ENCODE measurements at regions not wholly inside any gene's neighbourhood (a gene's known extent, or its start where the extent isn't known, plus 50 kb on each side); places are given as distances from the start of the nearest gene placed in this dataset.
"Not testable (repeated sequence)": the region's sequence is repeated elsewhere in the genome, so short reads cannot be mapped to it uniquely, and the experiment has no call there.

DNA sequence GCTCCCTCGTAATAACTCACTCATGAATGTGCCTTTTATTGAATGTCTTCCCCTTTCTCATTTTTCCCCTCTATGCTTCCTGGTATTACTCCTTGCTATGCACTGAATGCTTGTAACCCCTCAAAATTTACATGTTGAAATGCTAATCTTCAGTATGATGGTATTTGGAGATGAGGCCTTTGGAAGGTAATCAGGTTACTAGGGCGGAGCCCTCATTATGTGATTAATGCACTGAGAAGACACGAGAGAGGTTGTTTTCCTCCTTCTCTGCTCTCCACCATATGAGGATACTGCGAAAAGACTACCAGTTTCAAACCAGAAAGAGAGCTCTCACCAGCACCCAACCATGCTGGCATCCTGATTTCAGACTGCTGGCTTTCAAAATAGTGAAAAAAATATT is 52.2 kb upstream of the LANCL3 start:
- TF ChIP-seq, protein P1, sequence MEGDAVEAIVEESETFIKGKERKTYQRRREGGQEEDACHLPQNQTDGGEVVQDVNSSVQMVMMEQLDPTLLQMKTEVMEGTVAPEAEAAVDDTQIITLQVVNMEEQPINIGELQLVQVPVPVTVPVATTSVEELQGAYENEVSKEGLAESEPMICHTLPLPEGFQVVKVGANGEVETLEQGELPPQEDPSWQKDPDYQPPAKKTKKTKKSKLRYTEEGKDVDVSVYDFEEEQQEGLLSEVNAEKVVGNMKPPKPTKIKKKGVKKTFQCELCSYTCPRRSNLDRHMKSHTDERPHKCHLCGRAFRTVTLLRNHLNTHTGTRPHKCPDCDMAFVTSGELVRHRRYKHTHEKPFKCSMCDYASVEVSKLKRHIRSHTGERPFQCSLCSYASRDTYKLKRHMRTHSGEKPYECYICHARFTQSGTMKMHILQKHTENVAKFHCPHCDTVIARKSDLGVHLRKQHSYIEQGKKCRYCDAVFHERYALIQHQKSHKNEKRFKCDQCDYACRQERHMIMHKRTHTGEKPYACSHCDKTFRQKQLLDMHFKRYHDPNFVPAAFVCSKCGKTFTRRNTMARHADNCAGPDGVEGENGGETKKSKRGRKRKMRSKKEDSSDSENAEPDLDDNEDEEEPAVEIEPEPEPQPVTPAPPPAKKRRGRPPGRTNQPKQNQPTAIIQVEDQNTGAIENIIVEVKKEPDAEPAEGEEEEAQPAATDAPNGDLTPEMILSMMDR (IDR thresholded peaks at IDR 0.05; ENCODE audit: borderline replicate concordance, extremely low read depth, low read length, poor library complexity, severe bottlenecking): not testable (repeated sequence)
- TF ChIP-seq EZH2 (IDR thresholded peaks at IDR 0.05; ENCODE audit: borderline replicate concordance, low read depth, low read length, severe bottlenecking): not testable (repeated sequence)

All from DND-41 (cell line).